Body of pancreas (tissue), 4 donors: ENCODE measurements at regions not wholly inside any gene's neighbourhood (a gene's known extent, or its start where the extent isn't known, plus 50 kb on each side); places are given as distances from the start of the nearest gene placed in this dataset.
A peak's percentile ranks its signal among the peaks of the same experiment; 100 is the strongest.

Source experiments
- ATAC-seq: fragments of 150-250 bp; one replicate; pipeline ENCODE4 v1.9.1; 2016
- DNase-seq, 4 donors: peaks; one replicate each; pipeline ENCODE4 v3.0.0-alpha.2; 2019
- H3K27ac ChIP-seq, 4 donors: fragments of 200-600 bp; sonication (generic); 1 replicate in 3 of 4; 2 replicates in 1 of 4; pipeline versions ENCODE4 v1.5.1 to v1.6.1; 2016 to 2019; ENCODE audit warnings: mild to moderate bottlenecking in 1 of 4, mixed read lengths in 1 of 4, moderate library complexity in 1 of 4
- H3K27me3 ChIP-seq, 2 donors: fragments of 200-600 bp; sonication (generic); one replicate each; pipeline ENCODE4 v1.6.0; 2016; ENCODE audit warnings: mild to moderate bottlenecking in 1 of 2
- H3K36me3 ChIP-seq, 2 donors: fragments of 200-600 bp; sonication (generic); replicated peaks in 1 of 2; 2 replicates each; pipeline ENCODE4 v1.5.1; 2016; ENCODE audit warnings: low read depth in 2 of 2; ENCODE audit not compliant: insufficient read depth in 1 of 2
- H3K4me1 ChIP-seq: fragments of 200-600 bp; sonication (generic); one replicate; pipeline ENCODE4 v1.6.0; 2016
- H3K4me3 ChIP-seq, 2 donors: fragments of 200-600 bp; sonication (generic); 1 replicate in 1 of 2; 2 replicates in 1 of 2; pipeline ENCODE4 v1.5.1; 2016 to 2019
- H3K9me3 ChIP-seq, 3 donors: fragments of 200-600 bp; sonication (generic); 1 replicate in 2 of 3; 2 replicates in 1 of 3; pipeline ENCODE4 v1.5.1; 2016
- POLR2A ChIP-seq, 3 donors: fragments of 450-650 bp; IDR thresholded peaks; one replicate each; pipeline ENCODE4 v1.6.1; 2016; ENCODE audit warnings: antibody characterized with exemption in 3 of 3, mild to moderate bottlenecking in 2 of 3
- WGBS, 2 donors: methylation state at CpG; one replicate each; pipeline ENCODE4 v1.1.5; 2017; 5-methylcytosine and 5-hydroxymethylcytosine counted together
- intact Hi-C: fragments of 100-400 bp; cut with DNase I; formaldehyde crosslinking; loops from one replicate; pipeline ENCODE4 v1.15.1; 2023
- TF ChIP-seq, protein P1 (sequence below), 7 experiments: fragments of 450-650 bp in 4 of 7; fragments of 200-600 bp in 3 of 7; sonication (generic) in 3 of 7; IDR thresholded peaks; one replicate each; pipeline ENCODE4 v1.5.1; 2016 to 2019; ENCODE audit warnings: antibody characterized with exemption in 7 of 7

DNA sequence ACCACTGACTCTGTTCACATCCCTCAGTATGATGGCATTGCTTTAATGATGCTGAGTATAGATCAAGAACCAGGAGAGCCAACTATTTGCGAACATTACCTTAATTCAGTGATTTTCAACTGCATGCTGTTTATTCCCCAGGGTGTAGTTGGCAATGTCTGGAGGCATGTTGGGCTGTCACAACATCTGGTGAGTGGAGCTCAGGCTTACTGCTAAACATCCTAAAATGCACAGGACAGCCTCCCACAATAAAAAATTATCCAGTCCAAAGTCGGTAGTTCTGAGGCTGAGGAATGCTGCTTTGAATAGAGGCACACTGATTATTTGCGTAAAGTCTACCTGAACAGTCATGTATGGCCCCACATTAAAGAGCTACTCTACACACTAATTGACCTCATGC is 94.8 kb upstream of the OPRM1 start:
- 73 to 80% methylated on average over 3 of the region's 3 CpGs for WGBS, 2 donors
- no peak overlapping the region for H3K4me3 ChIP-seq
- no peak overlapping the region for H3K27ac ChIP-seq
- no peak for TF ChIP-seq POLR2A (IDR thresholded peaks at IDR 0.05)
- TF ChIP-seq, protein P1, sequence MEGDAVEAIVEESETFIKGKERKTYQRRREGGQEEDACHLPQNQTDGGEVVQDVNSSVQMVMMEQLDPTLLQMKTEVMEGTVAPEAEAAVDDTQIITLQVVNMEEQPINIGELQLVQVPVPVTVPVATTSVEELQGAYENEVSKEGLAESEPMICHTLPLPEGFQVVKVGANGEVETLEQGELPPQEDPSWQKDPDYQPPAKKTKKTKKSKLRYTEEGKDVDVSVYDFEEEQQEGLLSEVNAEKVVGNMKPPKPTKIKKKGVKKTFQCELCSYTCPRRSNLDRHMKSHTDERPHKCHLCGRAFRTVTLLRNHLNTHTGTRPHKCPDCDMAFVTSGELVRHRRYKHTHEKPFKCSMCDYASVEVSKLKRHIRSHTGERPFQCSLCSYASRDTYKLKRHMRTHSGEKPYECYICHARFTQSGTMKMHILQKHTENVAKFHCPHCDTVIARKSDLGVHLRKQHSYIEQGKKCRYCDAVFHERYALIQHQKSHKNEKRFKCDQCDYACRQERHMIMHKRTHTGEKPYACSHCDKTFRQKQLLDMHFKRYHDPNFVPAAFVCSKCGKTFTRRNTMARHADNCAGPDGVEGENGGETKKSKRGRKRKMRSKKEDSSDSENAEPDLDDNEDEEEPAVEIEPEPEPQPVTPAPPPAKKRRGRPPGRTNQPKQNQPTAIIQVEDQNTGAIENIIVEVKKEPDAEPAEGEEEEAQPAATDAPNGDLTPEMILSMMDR (IDR thresholded peaks at IDR 0.05) = no peak
- intact Hi-C loops = no loop called here
- no peaks in the 10 kb centered on the region for H3K9me3 ChIP-seq
- peaks cover 20% of the 10 kb centered on the region for H3K4me1 ChIP-seq
- DNase-seq (no peak), ATAC-seq (no peak)
- H3K27me3 ChIP-seq = no peaks in the 10 kb centered on the region
- no peaks in the 10 kb centered on the region for H3K36me3 ChIP-seq

DNA sequence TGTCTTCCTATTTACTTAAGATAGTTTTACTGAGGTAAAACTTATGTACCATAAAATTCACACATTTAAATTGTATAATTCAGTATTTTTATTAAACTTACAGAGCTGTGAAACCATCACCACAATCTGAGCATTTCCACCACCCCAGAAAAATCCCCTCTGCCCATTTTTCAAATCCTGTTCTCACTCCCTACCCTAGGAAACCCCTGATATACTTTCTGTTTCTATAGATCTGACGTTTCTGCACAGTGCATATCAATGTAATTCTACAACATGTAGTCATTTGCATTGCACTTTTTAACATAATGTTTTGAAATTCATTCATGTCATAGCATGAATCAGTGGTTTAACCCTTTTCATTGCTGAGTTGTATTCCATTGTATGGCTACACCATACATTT is 96.7 kb upstream of the OPRM1 start:
- intact Hi-C loops = no loop called here
- no peak overlapping the region for H3K4me3 ChIP-seq
- no peaks in the 10 kb centered on the region for H3K27me3 ChIP-seq
- DNase-seq (no peak), ATAC-seq (no peak)
- H3K27ac ChIP-seq = peak overlapping the region in 1 of 4 donors; percentile 26
- H3K4me1 ChIP-seq = peaks cover 17% of the 10 kb centered on the region
- WGBS, 2 donors = 56 to 59% methylated on average over 1 of the region's 1 CpG
- H3K36me3 ChIP-seq = no peaks in the 10 kb centered on the region
- TF ChIP-seq, protein P1 (IDR thresholded peaks at IDR 0.05) = no peak
- no peak for TF ChIP-seq POLR2A (IDR thresholded peaks at IDR 0.05)
- no peaks in the 10 kb centered on the region for H3K9me3 ChIP-seq

DNA sequence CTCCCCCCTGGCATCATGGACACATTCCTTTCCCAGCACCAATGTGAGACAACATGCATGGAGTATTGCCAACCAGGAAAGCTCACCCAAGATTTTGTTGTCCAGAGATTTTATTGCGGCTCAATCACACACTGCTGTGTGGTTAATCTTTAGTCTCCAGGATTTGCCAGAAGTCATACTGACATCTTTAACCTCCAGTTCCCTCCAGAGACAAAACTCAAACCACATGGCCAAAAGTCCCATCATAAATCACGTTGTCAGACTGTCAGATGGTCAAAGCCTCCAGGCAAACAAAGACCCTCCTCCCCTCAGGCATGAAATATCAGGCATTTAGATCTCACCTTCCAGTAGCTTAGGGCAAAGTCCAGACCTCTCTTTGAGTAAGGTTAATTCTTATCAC is 97.3 kb upstream of the OPRM1 start:
- no peak for TF ChIP-seq POLR2A (IDR thresholded peaks at IDR 0.05)
- Histone ChIP-seq H3K4me1 (peaks cover 17% of the 10 kb centered on the region), H3K27me3 (no peaks in the 10 kb centered on the region), H3K36me3 (no peaks in the 10 kb centered on the region), H3K9me3 (no peaks in the 10 kb centered on the region), H3K4me3 (no peak overlapping the region), H3K27ac (peak overlapping the region in 2 of 4 donors; percentile 63 to 70)
- peak; percentile 87 for ATAC-seq
- peak; percentile 13 to 59 (median 30) for DNase-seq
- WGBS, 2 donors = 9 to 17% methylated on average over 2 of the region's 2 CpGs
- intact Hi-C loops = no loop called here

DNA sequence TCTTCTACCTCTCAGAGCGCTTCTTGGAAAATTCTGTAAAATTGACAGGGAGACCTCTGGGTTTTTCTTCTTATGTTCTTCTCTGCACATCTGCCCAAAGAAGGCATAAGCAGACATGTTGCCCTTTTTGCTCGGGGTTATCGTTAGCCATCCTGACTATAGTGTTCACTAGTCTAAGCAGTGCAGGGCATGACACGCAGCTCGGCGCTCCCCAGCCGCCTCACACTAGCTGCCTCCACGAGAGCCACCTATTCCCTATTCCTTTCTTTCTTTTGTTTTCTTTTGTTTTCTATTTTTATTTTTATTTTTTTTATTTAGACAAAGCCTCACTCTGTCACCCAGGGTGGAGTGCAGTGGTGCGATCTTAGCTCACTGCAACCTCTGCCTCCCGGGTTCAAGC is 100.2 kb upstream of the OPRM1 start:
- ATAC-seq (no peak), DNase-seq (no peak)
- H3K27ac ChIP-seq = no peak overlapping the region
- intact Hi-C loops = no loop called here
- H3K9me3 ChIP-seq = no peaks in the 10 kb centered on the region
- no peaks in the 10 kb centered on the region for H3K36me3 ChIP-seq
- TF ChIP-seq POLR2A (IDR thresholded peaks at IDR 0.05) = no peak
- TF ChIP-seq, protein P1 (IDR thresholded peaks at IDR 0.05) = no peak
- H3K4me1 ChIP-seq = peaks cover 17% of the 10 kb centered on the region
- no peaks in the 10 kb centered on the region for H3K27me3 ChIP-seq
- WGBS, 2 donors = 75 to 77% methylated on average over 10 of the region's 10 CpGs
- no peak overlapping the region for H3K4me3 ChIP-seq

DNA sequence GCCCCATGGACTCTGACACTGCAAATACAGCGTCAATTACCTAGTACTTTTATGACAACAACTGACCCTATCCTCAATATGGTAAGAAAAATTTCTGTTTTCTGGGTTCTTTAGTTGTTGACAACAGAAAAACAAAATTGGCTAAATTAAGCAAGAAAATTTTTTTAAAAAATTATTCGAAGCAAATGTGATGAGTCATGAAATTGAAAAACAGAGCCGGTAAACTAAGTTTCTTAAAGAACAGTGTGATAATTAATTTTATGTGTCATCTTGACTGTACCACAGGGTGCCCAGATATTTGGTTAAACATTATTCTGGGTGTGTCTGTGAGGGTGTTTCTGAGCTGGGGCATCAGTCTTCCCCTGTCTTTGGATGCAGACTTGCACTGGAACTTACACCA is 107.6 kb upstream of the OPRM1 start:
- TF ChIP-seq POLR2A (IDR thresholded peaks at IDR 0.05) = no peak
- TF ChIP-seq, protein P1 (IDR thresholded peaks at IDR 0.05) = no peak
- H3K27ac ChIP-seq = no peak overlapping the region
- ATAC-seq (no peak), DNase-seq (no peak)
- H3K4me3 ChIP-seq = no peak overlapping the region
- no peaks in the 10 kb centered on the region for H3K9me3 ChIP-seq
- H3K4me1 ChIP-seq = no peaks in the 10 kb centered on the region
- intact Hi-C loops = no loop called here
- 77 to 78% methylated on average over 3 of the region's 3 CpGs for WGBS, 2 donors
- H3K27me3 ChIP-seq = no peaks in the 10 kb centered on the region
- H3K36me3 ChIP-seq = no peaks in the 10 kb centered on the region
